ENCODE measurements at regions not wholly inside any gene's neighbourhood (a gene's known extent, or its start where the extent isn't known, plus 50 kb on each side); places are given as distances from the start of the nearest gene placed in this dataset.

DNA sequence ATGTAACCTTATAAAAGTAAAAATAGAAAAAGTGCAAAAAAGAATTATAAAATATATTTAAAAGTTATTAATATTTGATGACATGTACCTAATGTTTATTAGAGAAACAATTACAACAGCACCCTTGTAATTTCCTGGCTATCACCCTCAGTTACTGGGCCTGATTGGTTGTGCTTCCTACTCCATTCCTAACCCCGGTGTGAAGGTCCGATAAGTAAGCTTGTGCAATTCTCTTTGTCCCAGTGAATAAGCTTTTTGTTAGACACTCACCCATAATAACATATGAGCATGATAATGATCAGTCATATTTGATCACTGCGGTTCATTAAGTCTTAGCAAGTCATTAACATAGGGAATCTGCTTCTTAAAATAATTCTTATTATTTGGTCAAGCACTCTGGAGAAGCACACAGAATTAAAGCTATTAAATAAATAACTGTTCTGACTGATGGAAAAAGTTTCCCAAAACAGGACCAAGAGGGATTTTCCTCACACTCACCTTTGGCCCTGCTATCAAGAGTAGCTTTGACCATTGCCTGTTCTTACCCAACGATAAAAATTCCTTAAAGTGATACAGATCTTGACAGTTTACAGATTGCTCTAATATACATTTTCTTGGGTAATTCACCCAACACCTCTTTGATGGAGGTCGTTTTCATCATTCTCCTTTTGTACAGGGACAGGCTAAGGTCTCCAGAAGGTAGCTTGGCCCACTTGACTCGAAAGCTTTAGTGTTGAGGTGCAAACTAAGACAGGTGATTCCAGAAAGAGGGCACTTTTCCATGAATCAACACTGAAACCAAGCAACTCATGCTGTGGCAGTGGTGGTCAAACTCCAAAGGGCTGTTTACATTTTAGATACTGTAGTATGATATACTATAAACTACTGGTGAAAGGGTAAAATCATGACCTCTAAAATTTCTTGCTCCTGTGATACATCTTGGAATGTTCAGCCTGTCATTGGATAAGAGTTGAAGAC is 543.0 kb upstream of the KCNMB2 start:
- no peaks in the 10 kb centered on the region for H3K4me1 ChIP-seq (ENCODE audit: insufficient read depth, low read length)
- CTCF ChIA-PET, result no interaction called here
- POLR2A ChIA-PET, result interaction anchor here (0.5 to 1.2 kb wide), 2 partner anchors 9 to 174 kb away, joined by 3 read pairs; no protein-coding TSS in a partner anchor
- TF ChIP-seq, protein P1, sequence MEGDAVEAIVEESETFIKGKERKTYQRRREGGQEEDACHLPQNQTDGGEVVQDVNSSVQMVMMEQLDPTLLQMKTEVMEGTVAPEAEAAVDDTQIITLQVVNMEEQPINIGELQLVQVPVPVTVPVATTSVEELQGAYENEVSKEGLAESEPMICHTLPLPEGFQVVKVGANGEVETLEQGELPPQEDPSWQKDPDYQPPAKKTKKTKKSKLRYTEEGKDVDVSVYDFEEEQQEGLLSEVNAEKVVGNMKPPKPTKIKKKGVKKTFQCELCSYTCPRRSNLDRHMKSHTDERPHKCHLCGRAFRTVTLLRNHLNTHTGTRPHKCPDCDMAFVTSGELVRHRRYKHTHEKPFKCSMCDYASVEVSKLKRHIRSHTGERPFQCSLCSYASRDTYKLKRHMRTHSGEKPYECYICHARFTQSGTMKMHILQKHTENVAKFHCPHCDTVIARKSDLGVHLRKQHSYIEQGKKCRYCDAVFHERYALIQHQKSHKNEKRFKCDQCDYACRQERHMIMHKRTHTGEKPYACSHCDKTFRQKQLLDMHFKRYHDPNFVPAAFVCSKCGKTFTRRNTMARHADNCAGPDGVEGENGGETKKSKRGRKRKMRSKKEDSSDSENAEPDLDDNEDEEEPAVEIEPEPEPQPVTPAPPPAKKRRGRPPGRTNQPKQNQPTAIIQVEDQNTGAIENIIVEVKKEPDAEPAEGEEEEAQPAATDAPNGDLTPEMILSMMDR (IDR thresholded peaks at IDR 0.05), result no peak
- Mint-ChIP-seq H3K4me1 (ENCODE audit: low read depth) (peaks cover 19% of the 10 kb centered on the region), H3K27ac (no peak overlapping the region), H3K4me3 (no peak overlapping the region), H3K9me3 (peaks cover 1% of the 10 kb centered on the region), H3K27me3 (no peaks in the 10 kb centered on the region), H3K36me3 (ENCODE audit: low read depth) (no peaks in the 10 kb centered on the region)
- no peak overlapping the region for H3K27ac ChIP-seq (ENCODE audit: low read depth in 1 of 2, low read length in 2 of 2)
- DNase-seq (no peak), ATAC-seq (ENCODE audit: poor library complexity) (no peak)
- H3K36me3 ChIP-seq (ENCODE audit: insufficient read depth, low read length), result no peaks in the 10 kb centered on the region
- no peaks in the 10 kb centered on the region for H3K9me3 ChIP-seq (ENCODE audit: control insufficient read depth in 1 of 2, insufficient read depth in 1 of 2, low read length in 2 of 2)
- H3K4me3 ChIP-seq (ENCODE audit: low read length), result no peak overlapping the region
- H3K27me3 ChIP-seq (ENCODE audit: control insufficient read depth in 1 of 2, insufficient read depth in 2 of 2, low read length in 2 of 2), result no peaks in the 10 kb centered on the region
- intact Hi-C loops (cut with DNase I, micrococcal nuclease), result no loop called here

- H3K4me3 Mint-ChIP-seq, result no peak overlapping the region
- peaks cover 6% of the 10 kb centered on the region for H3K9me3 Mint-ChIP-seq
- no peaks in the 10 kb centered on the region for H3K9me3 ChIP-seq (ENCODE audit: control insufficient read depth in 1 of 2, insufficient read depth in 1 of 2, low read length in 2 of 2)
- H3K27ac Mint-ChIP-seq, result peak overlapping the region; percentile 25
- CTCF ChIA-PET, result no interaction called here
- no peaks in the 10 kb centered on the region for H3K27me3 Mint-ChIP-seq
- no peak overlapping the region for H3K27ac ChIP-seq (ENCODE audit: low read depth in 1 of 2, low read length in 2 of 2)
- ATAC-seq (ENCODE audit: poor library complexity) (no peak), DNase-seq (no peak)
- H3K4me1 Mint-ChIP-seq (ENCODE audit: low read depth), result peaks cover 19% of the 10 kb centered on the region
- intact Hi-C loops (cut with DNase I, micrococcal nuclease), result no loop called here
- POLR2A ChIA-PET, result interaction anchor here (1.0 kb wide), 1 partner anchor 796 kb away, joined by 3 read pairs; no protein-coding TSS in a partner anchor
- H3K36me3 Mint-ChIP-seq (ENCODE audit: low read depth), result no peaks in the 10 kb centered on the region
- TF ChIP-seq, protein P1 (IDR thresholded peaks at IDR 0.05), result no peak
- H3K4me3 ChIP-seq (ENCODE audit: low read length), result no peak overlapping the region
- no peaks in the 10 kb centered on the region for H3K27me3 ChIP-seq (ENCODE audit: control insufficient read depth in 1 of 2, insufficient read depth in 2 of 2, low read length in 2 of 2)
- no peaks in the 10 kb centered on the region for H3K36me3 ChIP-seq (ENCODE audit: insufficient read depth, low read length)
- H3K4me1 ChIP-seq (ENCODE audit: insufficient read depth, low read length), result no peaks in the 10 kb centered on the region
These were observed 541.3 kb upstream of the KCNMB2 start for GRCh38 chr3:177994976-177995375.

DNA sequence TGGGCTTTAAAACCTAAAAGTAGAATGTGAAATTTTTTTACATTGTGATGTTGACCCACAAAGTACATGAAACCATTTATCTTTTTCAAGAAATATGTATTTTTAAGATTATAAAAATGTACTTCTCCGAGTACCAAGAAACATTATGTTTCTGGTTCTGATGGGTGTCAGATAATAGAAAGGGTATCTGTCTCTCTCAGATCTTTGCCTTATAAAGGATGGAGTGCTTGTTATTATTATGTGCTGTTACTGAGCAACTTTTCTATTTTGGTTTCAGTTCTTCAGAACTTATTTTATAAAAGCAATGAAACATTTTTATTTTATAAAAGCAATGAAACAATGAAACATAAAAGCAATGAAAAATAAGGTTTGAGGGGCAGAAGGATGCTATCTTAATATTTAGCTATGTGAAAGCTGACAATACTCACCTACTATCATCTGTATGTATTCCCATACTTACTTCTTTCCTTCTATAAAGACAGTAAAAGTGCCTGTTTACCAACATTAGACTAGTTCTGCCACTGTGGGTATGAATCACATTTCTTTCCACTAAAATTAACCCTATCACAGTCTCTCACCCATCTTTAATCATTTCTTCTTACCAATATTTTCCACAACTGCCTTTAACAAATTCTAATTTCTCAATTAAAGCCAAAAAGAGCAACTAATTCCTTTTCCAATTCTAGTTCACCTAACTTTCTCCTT is 540.7 kb upstream of the KCNMB2 start:
- ATAC-seq (ENCODE audit: poor library complexity) (no peak), DNase-seq (no peak)
- Mint-ChIP-seq H3K27me3 (no peaks in the 10 kb centered on the region), H3K9me3 (peaks cover 6% of the 10 kb centered on the region), H3K36me3 (ENCODE audit: low read depth) (no peaks in the 10 kb centered on the region), H3K27ac (peak overlapping the region; percentile 25), H3K4me1 (ENCODE audit: low read depth) (peaks cover 19% of the 10 kb centered on the region), H3K4me3 (no peak overlapping the region)
- Histone ChIP-seq H3K36me3 (ENCODE audit: insufficient read depth, low read length) (no peaks in the 10 kb centered on the region), H3K27ac (ENCODE audit: low read depth in 1 of 2, low read length in 2 of 2) (no peak overlapping the region), H3K4me3 (ENCODE audit: low read length) (no peak overlapping the region), H3K27me3 (ENCODE audit: control insufficient read depth in 1 of 2, insufficient read depth in 2 of 2, low read length in 2 of 2) (no peaks in the 10 kb centered on the region), H3K4me1 (ENCODE audit: insufficient read depth, low read length) (no peaks in the 10 kb centered on the region), H3K9me3 (ENCODE audit: control insufficient read depth in 1 of 2, insufficient read depth in 1 of 2, low read length in 2 of 2) (no peaks in the 10 kb centered on the region)
- TF ChIP-seq, protein P1 (IDR thresholded peaks at IDR 0.05), result no peak
- intact Hi-C loops (cut with DNase I, micrococcal nuclease), result no loop called here
- POLR2A ChIA-PET, result interaction anchor here (0.7 to 1.0 kb wide), 2 partner anchors 116 to 797 kb away, joined by 3 read pairs; no protein-coding TSS in a partner anchor
- CTCF ChIA-PET, result no interaction called here
